ENCODE measurements at regions not wholly inside any gene's neighbourhood (a gene's known extent, or its start where the extent isn't known, plus 50 kb on each side); places are given as distances from the start of the nearest gene placed in this dataset.
"Not testable (repeated sequence)": the region's sequence is repeated elsewhere in the genome, so short reads cannot be mapped to it uniquely, and the experiment has no call there.

DNA sequence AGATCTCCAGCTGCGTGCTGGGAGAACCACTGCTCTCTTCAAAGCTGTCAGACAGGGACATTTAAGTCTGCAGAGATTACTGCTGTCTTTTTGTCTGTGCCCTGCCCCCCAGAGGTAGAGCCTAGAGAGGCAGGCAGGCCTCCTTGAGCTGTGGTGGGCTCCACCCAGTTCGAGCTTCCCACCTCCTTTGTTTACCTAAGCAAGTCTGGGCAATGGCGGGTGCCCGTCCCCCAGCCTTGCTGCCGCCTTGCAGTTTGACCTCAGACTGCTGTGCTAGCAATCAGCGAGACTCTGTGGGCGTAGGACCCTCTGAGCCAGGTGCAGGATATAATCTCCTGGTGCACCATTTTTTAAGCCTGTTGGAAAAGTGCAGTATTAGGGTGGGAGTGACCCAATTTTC, 128.6 kb downstream of the ACTR3 start:
- not testable (repeated sequence) for H3K4me3 ChIP-seq (ENCODE audit: low read depth, low read length); DNase-seq (ENCODE audit: low read depth)

DNA sequence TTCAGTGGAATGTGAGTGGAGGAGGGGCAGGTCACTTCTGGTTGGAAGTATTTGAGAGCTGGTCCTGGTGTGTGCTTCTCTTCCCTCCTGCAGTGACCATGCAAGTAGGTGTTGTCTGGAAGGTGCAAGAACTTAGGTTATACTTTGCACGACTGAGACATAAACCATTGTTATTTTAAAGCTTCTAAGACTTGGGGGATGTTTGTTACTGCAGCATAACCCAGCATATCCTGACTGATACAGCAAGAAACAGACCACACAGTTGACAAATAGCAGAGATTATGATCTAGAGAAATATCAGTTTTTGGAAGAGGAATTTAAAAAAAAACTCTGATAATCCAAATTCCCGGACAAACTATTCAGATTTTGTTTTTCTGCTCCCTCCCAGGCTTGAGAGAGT, 130.8 kb downstream of the ACTR3 start:
- no peak for DNase-seq (ENCODE audit: low read depth)
- H3K4me3 ChIP-seq (ENCODE audit: low read depth, low read length): no peak overlapping the region
- TF ChIP-seq, protein P1, sequence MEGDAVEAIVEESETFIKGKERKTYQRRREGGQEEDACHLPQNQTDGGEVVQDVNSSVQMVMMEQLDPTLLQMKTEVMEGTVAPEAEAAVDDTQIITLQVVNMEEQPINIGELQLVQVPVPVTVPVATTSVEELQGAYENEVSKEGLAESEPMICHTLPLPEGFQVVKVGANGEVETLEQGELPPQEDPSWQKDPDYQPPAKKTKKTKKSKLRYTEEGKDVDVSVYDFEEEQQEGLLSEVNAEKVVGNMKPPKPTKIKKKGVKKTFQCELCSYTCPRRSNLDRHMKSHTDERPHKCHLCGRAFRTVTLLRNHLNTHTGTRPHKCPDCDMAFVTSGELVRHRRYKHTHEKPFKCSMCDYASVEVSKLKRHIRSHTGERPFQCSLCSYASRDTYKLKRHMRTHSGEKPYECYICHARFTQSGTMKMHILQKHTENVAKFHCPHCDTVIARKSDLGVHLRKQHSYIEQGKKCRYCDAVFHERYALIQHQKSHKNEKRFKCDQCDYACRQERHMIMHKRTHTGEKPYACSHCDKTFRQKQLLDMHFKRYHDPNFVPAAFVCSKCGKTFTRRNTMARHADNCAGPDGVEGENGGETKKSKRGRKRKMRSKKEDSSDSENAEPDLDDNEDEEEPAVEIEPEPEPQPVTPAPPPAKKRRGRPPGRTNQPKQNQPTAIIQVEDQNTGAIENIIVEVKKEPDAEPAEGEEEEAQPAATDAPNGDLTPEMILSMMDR (IDR thresholded peaks at IDR 0.05; ENCODE audit: control insufficient read depth, extremely low read depth, insufficient read depth): no peak

DNA sequence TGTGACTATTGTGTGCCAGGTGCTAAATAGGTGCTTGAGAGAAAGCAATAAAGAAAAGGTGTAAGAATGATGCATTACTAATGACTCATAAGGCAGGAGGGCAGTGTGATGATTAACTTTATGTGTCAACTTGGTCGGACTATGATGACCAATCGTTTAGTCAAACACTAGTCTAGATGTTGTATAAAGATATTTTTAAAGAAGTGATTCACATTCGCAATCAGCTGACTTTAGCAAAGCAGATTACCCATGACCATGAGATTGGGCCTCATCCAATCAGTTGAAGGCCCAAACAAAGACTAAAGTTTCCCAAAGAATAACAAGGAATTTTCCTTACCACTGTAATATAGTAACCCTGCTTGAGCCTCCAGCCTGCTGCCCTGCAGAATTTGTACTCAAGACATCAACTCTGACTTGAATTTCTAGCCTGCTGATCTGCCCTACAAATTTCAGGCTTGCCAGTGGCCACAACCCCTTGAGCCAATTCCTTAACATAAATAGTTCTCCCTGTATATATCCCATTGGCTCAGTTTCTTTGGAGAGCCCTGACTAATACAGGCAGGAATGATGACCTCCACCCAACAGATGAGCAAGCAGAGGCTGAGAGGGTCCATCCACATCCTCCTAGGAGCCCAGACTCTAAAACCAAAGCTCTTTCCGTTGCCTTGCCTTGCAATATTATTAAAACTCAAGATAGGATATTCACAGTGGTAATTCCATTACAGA, 132.6 kb downstream of the ACTR3 start:
- TF ChIP-seq, protein P1 (IDR thresholded peaks at IDR 0.05; ENCODE audit: control insufficient read depth, extremely low read depth, insufficient read depth): no peak
- no peak for DNase-seq (ENCODE audit: low read depth)
- H3K4me3 ChIP-seq (ENCODE audit: low read depth, low read length): no peak overlapping the region

DNA sequence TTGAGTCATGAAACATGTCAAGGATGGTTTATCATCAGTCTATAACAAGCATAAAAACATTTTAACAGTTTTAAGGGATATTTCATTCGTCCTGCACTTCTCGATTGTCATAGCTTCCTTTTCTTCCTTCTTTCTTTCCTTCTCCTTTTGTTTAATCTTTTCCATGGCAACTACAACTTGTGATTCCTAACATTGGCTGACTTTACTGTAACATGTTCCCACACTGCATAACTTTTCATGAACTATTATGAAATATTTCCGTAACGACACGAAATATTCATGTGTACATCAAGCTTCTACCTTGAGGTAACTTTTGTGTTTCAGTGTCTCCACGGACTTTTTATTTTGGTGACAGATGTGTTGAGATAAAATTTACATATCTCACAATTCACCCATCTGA, 134.4 kb downstream of the ACTR3 start:
- TF ChIP-seq, protein P1 (IDR thresholded peaks at IDR 0.05; ENCODE audit: control insufficient read depth, extremely low read depth, insufficient read depth): no peak
- DNase-seq (ENCODE audit: low read depth): no peak
- H3K4me3 ChIP-seq (ENCODE audit: low read depth, low read length): no peak overlapping the region

DNA sequence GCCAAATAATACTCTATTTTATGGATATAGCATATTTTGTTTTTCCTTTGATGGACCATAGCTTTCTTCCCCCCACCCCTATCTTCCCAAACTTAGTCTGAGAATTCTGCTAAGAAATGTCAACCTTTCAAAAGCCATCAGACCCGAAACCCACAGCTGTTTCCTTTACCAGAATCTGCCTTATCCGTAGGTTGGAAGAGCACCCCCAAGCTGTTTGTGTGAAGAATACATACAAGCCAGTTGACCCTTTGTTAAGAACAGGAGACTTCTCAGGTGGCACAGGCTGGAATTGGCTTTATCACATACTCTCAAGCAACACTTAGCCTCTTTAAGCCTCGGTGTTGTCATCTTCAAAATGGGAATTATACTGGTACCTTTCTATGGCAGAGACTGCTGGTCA, 135.1 kb downstream of the ACTR3 start:
- DNase-seq (ENCODE audit: low read depth): no peak
- H3K4me3 ChIP-seq (ENCODE audit: low read depth, low read length): no peak overlapping the region
- TF ChIP-seq, protein P1 (IDR thresholded peaks at IDR 0.05; ENCODE audit: control insufficient read depth, extremely low read depth, insufficient read depth): no peak

DNA sequence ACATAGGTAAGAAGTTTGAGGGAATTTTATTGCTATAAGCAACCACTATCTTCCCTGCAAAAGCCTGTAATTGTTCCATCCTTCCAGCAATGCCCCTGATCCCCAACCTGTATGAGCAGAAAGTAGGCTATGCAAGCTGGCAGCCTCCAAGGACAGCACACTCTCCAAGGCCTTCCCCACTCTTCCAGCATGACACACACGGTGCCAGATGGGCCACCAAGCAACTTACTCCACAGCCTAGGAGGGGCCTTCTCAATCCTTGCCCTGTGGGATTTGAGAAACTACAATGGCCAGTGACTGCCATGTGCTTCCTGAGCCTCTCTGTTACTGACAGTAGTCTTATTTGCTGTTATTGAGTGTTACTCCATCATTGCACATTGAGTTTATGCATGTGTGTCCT, 137.5 kb downstream of the ACTR3 start:
- TF ChIP-seq, protein P1 (IDR thresholded peaks at IDR 0.05; ENCODE audit: control insufficient read depth, extremely low read depth, insufficient read depth): no peak
- no peak overlapping the region for H3K4me3 ChIP-seq (ENCODE audit: low read depth, low read length)
- DNase-seq (ENCODE audit: low read depth): no peak

DNA sequence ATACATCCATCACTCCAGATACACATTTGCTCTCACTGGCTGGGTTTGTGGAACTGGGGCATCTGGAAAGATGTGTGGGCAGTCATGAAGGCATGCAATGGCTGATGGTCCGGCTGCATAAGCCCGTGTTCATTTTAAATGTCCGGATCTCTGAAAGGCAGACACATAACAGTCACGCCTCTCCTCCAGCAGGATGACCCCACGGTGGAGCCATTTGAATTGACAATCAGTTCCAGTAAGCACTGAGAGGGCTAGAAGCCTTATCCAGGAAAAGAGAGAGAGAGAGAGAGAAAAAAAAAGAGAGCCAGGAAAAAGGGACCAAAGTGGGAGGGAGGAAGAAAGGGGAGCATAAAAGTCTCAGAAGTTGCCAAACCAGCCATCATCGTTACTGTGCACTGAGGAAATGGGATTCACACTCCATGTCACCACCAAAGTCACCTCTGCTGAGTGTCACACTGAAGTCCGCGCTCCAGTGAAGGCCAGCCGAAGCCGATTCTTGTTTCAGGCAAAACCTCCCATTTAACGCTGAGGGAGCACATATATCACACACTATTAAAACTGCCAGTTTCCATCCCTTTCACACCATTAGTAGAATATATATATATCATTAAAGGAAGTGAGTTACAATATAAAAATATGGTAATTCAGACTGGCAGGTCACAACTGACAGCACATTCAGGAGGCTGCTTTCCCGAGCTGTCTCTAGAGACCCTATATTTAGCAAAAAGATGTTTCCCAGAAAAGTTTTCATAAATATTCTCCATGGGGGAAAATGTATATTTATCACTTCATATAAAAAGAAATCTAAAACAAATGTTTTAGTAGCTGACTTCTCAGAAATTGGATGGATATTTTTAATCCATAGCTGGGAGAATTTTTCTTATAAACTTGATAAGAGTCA, 142.0 kb downstream of the ACTR3 start:
- TF ChIP-seq, protein P1 (IDR thresholded peaks at IDR 0.05; ENCODE audit: control insufficient read depth, extremely low read depth, insufficient read depth): no peak
- no peak overlapping the region for H3K4me3 ChIP-seq (ENCODE audit: low read depth, low read length)
- DNase-seq (ENCODE audit: low read depth): no peak

All from LNCaP clone FGC (cell line).